Left lung (tissue), 4 donors: ENCODE measurements at regions not wholly inside any gene's neighbourhood (a gene's known extent, or its start where the extent isn't known, plus 50 kb on each side); places are given as distances from the start of the nearest gene placed in this dataset.

ENCODE experiments used
- ATAC-seq: fragments of 200-7000 bp; cut with Tn5 transposase; one replicate; pipeline ENCODE4 v1.9.1; 2020; ENCODE audit warnings: moderate library complexity
- DNase-seq, 4 donors: peaks; one replicate each; pipeline ENCODE4 v3.0.0-alpha.2; 2013 to 2020
- H3K27ac ChIP-seq, 2 donors: fragments of 200-600 bp; sonication (generic) in 1 of 2; one replicate each; pipeline versions ENCODE4 v1.5.0 to v1.8.0; 2020 to 2021
- H3K27me3 ChIP-seq, 2 donors: fragments of 200-600 bp; sonication (generic) in 1 of 2; one replicate each; pipeline versions ENCODE4 v1.5.0 to v1.8.0; 2020 to 2021
- H3K36me3 ChIP-seq, 2 donors: fragments of 200-600 bp; sonication (generic) in 1 of 2; one replicate each; pipeline versions ENCODE4 v1.5.0 to v1.8.0; 2020 to 2021
- H3K4me1 ChIP-seq, 2 donors: fragments of 200-600 bp; one replicate each; pipeline ENCODE4 v1.8.0; 2021
- H3K4me3 ChIP-seq, 2 donors: fragments of 200-600 bp; sonication (generic) in 1 of 2; one replicate each; pipeline versions ENCODE4 v1.5.0 to v1.8.0; 2020 to 2021; ENCODE audit warnings: mild to moderate bottlenecking in 1 of 2
- H3K9me3 ChIP-seq, 2 donors: fragments of 200-600 bp; sonication (generic) in 1 of 2; one replicate each; pipeline versions ENCODE4 v1.5.0 to v1.8.0; 2020 to 2021
- CTCF ChIP-seq, 2 donors: fragments of 200-600 bp; sonication (generic) in 1 of 2; IDR thresholded peaks; one replicate each; pipeline versions ENCODE4 v1.5.0 to v1.8.0; 2021; ENCODE audit warnings: antibody characterized with exemption in 2 of 2
- intact Hi-C, 2 donors: fragments of 100-400 bp; cut with DNase I; formaldehyde crosslinking; loops; one replicate each; pipeline versions ENCODE4 v1.11.2 to v1.14.2; 2022
- donor health status: DM: no; HTN: yes; CAD: no.
- donor health status: DM: no; HTN: no; CAD: no.

- intact Hi-C loops, result no loop called here
- no peak for TF ChIP-seq CTCF (IDR thresholded peaks at IDR 0.05)
- H3K36me3 ChIP-seq, result no peaks in the 10 kb centered on the region
- no peaks in the 10 kb centered on the region for H3K4me1 ChIP-seq
- no peak overlapping the region for H3K27ac ChIP-seq
- DNase-seq, result no peak
- no peaks in the 10 kb centered on the region for H3K27me3 ChIP-seq
- H3K9me3 ChIP-seq, result no peaks in the 10 kb centered on the region
- no peak for ATAC-seq
- H3K4me3 ChIP-seq, result no peak overlapping the region
These were observed 211.6 kb downstream of the RNF144B start for GRCh38 chr6:18598551-18599264.

- H3K4me3 ChIP-seq, result no peak overlapping the region
- no peak for TF ChIP-seq CTCF (IDR thresholded peaks at IDR 0.05)
- no peak for ATAC-seq
- H3K36me3 ChIP-seq, result no peaks in the 10 kb centered on the region
- H3K27me3 ChIP-seq, result no peaks in the 10 kb centered on the region
- no peak overlapping the region for H3K27ac ChIP-seq
- no peak for DNase-seq
- intact Hi-C loops, result no loop called here
- no peaks in the 10 kb centered on the region for H3K9me3 ChIP-seq
- no peaks in the 10 kb centered on the region for H3K4me1 ChIP-seq
These were observed 213.1 kb downstream of the RNF144B start for GRCh38 chr6:18600255-18600654.

- H3K27ac ChIP-seq, result no peak overlapping the region
- no peaks in the 10 kb centered on the region for H3K4me1 ChIP-seq
- intact Hi-C loops, result no loop called here
- no peak for ATAC-seq
- no peak for DNase-seq
- no peaks in the 10 kb centered on the region for H3K27me3 ChIP-seq
- no peaks in the 10 kb centered on the region for H3K36me3 ChIP-seq
- no peak overlapping the region for H3K4me3 ChIP-seq
- no peaks in the 10 kb centered on the region for H3K9me3 ChIP-seq
- TF ChIP-seq CTCF (IDR thresholded peaks at IDR 0.05), result no peak
These were observed 214.4 kb downstream of the RNF144B start for GRCh38 chr6:18601516-18602020.

GRCh38 chr6:18602931-18603330 is 215.8 kb downstream of the RNF144B start:
- Histone ChIP-seq H3K9me3 (no peaks in the 10 kb centered on the region), H3K27me3 (no peaks in the 10 kb centered on the region), H3K36me3 (no peaks in the 10 kb centered on the region), H3K4me3 (no peak overlapping the region), H3K4me1 (no peaks in the 10 kb centered on the region), H3K27ac (no peak overlapping the region)
- no peak for TF ChIP-seq CTCF (IDR thresholded peaks at IDR 0.05)
- intact Hi-C loops, result no loop called here
- ATAC-seq, result no peak
- DNase-seq, result peak in 2 of 4 donors; percentile 35 to 48

DNA sequence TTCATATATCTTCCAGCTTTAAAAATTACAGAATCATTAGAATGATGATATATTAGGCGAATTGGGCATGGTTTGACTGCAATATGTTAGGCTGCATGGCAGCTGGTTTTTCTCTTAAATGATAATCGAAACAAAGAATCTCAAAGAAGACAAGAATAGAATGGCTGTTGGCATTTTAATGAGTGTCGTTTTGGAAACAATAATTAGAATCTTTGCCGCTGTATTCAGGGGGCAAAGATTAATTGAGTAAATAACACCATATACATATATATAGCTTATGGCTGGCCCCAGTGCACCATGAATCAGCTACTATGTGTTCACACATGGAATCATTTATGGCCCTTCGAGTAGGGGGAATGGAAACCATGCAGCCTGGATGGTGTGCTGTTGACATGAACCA is 216.2 kb downstream of the RNF144B start:
- intact Hi-C loops, result no loop called here
- Histone ChIP-seq H3K27me3 (no peaks in the 10 kb centered on the region), H3K36me3 (no peaks in the 10 kb centered on the region), H3K9me3 (no peaks in the 10 kb centered on the region), H3K4me1 (no peaks in the 10 kb centered on the region), H3K4me3 (no peak overlapping the region), H3K27ac (no peak overlapping the region)
- TF ChIP-seq CTCF (IDR thresholded peaks at IDR 0.05), result no peak
- peak in 1 of 4 donors; percentile 21 for DNase-seq
- ATAC-seq, result no peak
